T-helper 2 cell (primary cell): ENCODE measurements at regions not wholly inside any gene's neighbourhood (a gene's known extent, or its start where the extent isn't known, plus 50 kb on each side); places are given as distances from the start of the nearest gene placed in this dataset.
"Not testable (repeated sequence)": the region's sequence is repeated elsewhere in the genome, so short reads cannot be mapped to it uniquely, and the experiment has no call there.

Source experiments
- DNase-seq, 5 experiments: peaks; one replicate each; pipeline versions ENCODE4 v3.0.0 to v3.0.0-alpha.2; 2012 to 2022

DNA sequence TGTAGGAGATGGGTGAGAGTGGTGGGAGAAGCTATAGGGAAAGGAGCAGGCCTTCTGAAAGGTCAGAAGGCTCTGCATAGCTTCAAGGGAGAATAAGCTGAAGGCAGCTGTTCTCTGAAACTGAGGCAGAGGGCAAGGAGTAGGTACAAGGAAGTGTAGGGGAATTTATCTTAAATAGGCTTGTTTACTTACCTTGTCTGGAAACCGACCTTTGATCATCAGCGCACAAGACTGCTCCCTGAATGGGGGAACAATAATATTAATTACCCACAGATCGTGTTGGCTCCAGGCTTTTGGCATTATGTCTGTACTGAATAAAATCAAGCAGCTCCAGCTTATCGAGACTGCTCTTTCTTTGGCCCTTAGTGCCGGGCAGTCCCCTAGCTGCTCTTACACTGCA is 175.5 kb upstream of the MAGEB16 start:
- no peak for DNase-seq

DNA sequence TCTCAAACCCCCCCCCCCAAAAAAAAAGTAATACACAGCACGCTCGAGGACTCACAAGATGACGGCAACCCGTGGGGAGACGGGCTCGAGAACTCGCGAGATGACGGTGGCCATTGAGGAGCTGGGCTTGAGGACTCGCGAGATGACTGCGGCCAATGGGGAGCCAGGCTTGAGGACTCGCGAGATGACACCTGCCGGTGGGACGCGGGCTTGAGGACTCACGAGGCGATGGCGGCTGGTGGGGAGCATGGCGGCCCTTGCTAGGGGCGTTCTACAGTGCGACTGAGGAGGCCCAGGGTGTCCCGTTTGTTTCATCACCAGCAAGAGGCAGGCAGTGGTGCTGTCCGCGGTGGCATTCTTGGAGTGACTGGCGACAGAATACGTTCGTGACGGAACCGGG is 172.4 kb upstream of the MAGEB16 start:
- DNase-seq = no peak

DNA sequence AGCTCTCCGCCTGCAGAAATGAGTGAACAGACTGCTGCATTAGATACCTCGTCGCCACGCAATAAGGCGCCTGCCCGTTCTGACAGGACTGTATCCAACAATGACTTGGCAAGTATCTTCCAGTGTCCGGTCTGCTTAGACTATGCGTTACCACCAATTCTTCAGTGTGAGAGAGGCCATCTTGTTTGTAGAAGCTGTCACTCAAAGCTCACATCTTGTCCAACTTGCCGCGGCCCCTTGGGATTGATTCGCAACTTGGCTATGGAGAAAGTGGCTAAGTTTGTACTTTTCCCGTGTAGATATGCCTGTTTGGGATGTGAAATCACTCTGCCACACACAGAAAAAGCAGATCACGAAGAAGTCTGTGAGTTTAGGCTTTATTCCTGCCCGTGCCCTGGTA is 172.0 kb upstream of the MAGEB16 start:
- no peak for DNase-seq

DNA sequence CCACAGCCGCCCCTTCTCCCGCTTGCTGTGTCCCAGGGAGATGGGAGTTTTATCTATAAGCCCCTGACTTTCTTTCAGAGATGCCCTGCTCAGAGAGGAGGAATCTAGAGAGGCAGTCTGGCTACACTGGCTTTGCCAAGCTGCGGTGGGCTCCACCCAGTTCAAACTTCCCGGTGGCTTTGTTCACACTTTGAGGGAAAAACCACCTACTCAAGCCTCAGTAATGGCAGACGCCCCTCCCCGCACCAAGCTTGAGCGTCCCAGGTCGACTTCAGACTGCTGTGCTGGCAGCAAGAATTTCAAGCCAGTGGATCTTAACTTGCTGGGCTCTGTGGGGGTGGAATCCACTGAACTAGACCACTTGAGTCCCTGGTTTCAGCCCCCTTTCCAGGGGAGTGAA is 162.2 kb upstream of the MAGEB16 start:
- DNase-seq = not testable (repeated sequence)

DNA sequence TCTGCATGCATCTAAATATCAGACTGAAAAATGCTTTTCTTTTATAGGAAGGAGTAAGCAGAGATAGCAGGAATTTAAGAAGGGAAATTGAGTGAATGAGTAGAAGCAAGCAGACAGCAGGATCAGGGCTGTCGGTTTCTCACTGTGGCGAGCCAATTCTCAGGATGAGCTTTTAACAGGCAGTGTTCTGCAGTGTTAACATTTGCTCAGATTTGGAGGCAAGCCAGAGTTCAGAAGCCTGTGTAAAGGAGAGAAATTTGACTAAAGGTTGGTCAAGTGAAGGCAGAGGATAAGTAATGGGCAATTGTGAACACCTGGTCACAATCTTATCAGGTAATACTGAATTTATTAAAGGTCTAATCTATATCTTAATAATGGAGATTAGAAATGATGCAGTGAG is 133.3 kb upstream of the MAGEB16 start:
- no peak for DNase-seq

DNA sequence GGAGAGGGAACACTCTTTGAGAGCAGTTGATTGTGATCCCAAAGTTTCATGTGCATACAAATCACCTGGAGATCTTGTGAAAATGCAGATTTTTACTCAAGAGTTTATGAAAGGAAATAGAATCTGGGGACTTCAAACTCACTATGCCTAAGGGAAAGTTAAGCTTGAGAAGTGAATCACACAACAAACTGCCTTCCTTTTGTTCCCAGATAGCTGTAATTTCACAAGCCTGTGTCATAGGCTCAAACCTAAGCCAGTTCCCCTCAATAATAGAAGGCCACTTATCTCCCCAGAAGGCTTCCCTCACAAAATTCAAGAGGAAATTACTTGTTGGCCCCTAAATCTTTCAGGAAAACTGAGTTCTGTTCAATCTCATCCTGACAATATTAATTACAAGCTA is 132.8 kb upstream of the MAGEB16 start:
- DNase-seq = no peak

DNA sequence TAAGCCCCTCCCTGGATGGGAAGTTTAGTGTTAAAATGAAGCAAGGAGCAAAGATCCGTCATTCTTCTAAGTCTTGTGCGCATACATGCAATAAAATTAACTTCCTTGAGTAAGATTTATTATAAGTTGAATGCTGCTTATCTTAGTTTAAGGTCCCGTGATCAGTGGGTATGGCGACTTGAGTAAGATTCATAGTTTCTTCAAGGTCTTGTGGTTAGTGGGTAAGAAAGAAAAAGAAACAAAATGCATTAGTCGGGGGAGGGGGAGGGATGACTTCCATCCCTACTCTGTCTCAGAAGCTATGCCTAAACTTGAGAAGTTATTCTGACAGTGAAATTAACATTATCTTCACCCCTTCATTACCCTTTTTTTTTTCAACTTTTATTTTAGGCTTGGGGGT is 127.3 kb upstream of the MAGEB16 start:
- peak in 1 of 5 experiments; percentile 65 for DNase-seq

DNA sequence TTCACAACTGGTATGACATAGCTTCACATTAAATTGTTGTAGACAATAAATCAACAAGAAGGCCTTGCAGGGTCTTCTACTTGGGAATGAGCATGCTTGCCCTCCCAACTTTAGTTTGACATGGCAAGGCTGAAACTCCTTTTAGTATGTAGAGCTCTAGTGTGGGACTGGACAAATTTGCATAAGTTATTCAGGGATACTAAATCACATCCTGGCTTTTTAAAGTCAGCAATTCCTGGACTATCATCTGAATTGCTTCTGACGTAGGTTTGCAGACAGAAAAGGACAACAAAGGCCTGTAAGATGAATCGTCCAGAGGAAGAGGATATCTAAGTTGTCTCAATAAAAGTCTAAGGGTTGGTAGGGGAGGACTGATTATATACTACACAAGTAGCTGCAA is 123.0 kb upstream of the MAGEB16 start:
- DNase-seq = no peak

DNA sequence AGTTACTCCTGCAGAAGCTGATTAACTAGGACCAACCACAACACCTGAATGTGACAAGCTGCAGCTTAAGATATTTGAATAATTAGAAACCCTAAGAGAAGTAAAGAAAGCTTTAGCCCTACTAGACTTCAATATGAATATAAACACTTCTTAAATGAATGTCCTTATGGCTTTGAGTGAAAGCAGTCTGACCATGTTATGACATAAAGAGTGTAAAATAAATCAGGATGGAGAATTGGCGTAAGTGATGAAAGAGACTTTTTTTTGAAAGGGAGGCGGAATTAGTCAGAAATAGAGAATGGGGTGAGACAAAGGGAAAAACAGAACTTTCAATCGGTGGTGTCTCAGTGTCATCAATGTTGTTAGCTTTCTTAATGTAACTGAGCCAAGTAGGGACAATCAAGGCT is 117.2 kb upstream of the MAGEB16 start:
- DNase-seq = no peak

DNA sequence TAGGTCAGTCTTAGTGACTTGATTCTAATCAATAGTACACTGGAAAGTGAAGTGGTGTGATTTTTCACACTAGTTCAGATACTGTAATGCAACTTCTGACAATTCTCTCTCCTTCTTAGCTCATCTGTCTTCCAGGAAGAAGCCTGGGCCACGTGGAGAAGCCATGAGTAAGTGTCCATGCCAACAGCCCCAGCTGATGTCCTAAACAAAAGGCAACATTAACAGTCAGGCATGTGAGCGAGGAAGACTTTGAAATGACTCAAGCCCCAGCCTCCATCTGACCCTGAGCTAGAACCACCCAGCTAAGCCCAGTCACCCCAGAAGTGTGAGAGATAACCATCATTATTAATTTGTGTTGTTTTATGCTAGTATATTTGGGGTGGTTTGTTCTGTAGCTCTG is 115.7 kb upstream of the MAGEB16 start:
- DNase-seq = no peak

DNA sequence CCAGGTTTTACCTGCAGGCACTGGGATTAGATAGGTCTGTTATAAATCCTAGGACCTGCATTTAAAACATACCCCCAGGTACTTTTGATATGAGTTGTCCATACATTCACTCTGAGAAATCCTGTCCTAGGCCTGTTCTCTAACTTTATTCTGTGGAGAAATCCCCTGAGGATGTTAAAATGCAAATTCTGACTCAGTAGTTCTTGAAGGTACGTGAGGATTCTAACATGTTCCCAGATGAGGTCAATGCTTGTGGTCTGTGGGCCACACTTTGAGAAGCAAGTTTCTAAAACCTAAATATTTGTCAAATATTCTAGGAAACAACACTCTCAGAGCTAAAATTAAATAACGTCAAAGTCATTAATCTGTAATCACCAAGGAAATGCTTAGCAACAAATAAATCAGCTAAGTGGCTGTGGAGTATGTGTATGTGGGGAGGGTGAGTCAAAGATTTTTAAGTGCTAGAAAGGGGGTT is 101.3 kb upstream of the MAGEB16 start:
- DNase-seq = peak in 1 of 5 experiments; percentile 12

DNA sequence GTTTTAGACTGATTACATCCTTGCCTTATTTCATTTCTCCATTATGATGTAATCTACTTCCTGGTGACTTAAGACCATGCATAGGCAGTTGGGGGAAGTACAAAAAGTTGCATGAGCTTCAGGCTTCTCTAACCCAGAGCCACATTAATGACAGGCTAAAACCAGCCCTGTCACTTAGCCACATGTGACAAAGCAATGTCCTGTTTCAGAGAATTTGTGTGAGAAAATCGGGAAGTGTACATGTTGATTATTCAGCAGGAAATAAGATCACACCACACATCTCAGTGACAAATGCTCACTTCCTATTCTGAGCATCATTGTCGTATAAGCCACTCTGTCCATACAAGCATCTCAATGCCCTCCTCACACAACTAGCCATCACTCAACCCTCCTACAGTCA is 98.5 kb upstream of the MAGEB16 start:
- DNase-seq = no peak

DNA sequence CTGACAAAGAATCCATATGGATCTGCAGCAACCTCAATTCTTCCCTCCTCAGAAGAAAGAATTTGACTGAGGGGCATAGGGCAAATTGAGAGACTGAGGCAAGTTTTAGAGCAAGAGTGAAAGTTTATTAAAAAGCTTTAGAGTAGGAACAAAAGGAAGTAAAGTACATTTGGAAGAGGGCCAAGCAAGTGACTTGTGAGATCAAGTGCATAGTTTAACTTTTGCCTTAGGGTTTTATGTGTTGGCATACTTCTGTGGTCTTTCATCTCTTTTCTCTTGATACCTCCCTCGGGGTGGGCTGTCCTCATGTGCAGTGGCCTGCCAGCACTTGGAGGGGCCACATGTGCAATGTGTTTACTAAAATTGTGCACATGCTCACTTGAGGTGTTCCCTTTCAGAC is 98.0 kb upstream of the MAGEB16 start:
- DNase-seq = no peak

DNA sequence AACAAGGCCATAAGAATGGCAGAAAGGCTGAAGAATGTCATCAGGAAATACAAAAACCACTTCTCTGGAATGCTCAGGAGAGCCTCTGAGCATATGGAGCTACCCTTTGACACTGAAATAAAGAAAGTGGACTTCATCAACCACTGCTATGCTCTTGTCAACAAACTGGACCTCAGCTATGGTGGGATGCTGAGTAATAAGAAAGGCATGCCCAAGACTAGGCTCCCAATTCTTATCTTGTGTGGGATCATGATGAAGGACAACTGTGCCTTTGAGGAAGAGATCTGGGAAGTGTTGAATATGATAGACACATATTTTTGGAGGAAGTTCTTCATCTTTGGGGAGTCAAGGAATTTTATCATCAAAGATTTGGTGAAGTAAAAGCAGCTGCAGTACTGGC is 86.9 kb upstream of the MAGEB16 start:
- DNase-seq = no peak

DNA sequence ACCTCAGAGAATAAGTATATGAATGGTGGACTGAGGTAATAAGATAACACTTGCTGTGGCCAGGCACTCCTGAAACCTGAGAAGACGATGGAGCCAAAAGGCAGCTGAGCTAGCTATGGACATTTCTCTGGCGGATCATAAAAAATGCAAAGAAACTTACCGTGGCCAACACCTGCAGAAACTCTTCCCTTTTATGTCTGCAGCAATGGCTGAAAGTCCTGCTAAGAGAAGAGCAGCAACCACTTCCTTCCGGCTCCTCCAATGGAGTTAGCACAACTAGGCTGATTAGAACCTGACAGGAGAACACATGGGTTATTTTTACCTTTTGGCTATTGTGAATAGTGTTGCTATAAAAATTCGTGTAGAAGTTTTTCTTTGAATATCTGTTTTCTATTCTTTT is 76.0 kb upstream of the MAGEB16 start:
- no peak for DNase-seq

DNA sequence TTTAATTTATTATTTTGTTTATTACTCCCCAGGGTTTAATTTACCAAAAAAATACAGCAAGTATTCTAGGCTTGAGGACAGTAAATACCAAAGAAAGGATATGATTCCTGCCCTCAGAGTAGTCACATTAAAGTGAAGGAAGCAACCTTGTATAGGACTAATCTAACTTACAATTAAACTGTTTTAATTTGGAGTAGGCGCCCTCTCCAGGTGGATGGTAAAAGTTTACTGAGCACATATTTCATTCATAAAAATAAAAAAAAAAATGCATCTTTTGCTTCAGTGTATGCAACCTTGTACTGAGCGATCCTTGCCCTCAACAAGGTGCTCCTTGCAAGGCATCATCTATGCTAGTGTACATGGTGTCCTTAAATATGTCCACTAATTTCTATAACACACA is 72.0 kb upstream of the MAGEB16 start:
- no peak for DNase-seq

DNA sequence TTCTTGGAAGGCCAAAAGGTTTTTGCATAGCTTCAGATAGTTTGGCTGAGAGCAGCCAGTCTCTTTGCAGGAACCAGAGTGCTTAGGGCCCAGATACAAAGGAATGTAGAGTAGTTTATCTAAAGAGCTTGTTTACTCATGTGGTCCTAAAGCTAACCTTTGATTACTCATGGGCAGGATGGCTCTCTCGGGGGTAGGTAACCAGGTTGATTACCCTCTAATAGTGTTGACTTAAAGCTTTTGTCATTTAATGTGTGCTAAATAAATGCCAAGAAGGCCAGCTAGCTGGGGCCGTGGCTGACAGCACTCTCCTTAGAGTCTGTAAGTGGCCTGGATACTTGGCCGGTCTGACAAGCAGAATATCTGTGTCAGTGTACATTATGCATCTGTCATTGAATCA is 69.7 kb upstream of the MAGEB16 start:
- no peak for DNase-seq

DNA sequence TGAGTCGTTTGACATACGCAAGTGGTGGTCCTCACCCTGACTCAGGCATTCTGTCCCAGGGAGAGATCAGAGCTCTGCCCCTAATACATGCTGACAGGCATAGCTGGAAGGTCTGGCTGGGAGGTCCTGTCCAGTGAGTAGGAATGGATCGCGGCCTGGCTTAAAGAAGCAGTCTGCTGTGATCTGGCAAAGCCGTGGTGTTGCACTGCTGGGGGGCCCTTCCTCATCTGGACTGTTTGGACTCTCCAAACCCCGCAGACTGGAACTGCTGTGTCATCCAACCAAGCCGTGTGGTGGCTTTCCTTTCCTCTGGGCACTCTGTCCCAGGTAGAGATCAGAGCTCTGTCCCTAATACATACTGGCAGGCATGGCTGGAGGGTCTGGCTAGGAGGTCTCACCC is 64.3 kb upstream of the MAGEB16 start:
- DNase-seq = no peak

DNA sequence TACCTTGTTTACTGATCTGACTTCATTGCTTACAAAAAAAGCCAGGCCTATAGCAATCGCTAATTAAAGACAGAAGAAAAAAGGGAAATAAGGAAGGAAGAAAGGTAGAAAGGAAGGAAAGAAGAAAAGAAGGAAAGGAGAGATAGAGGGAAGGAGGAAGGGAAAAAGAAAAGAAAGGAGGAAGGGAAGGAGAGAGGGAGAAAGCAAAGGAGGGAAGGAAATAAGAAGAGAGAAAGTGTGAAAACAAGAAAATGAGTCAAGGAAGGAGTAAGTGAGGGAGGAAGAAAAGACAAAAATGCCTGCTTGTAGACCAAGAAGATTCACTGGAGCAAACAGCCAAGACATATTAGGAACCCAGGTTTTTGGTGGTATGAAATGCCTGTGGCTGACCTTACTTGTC is 57.0 kb upstream of the MAGEB16 start:
- DNase-seq = no peak

DNA sequence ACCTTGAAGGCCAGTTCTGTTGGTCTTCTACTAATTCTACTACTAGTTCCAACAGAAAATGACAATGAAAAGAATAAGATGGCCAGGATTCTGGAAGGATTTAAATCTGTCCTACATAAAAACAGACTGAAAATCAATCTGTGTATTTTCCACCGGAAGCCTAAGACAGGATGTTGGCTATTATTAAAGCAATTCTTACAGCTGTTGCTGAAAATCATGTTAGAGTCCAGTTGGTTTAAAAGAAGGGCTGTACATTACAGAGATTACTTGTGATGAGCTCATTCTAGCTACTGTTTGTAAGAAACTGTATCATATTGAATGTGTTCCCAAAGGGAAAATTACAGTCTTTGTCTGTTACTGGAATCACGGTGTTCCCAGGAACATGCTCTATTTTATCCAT is 54.8 kb upstream of the MAGEB16 start:
- DNase-seq = no peak
